Naive B cell (primary cell): ENCODE measurements at regions not wholly inside any gene's neighbourhood (a gene's known extent, or its start where the extent isn't known, plus 50 kb on each side); places are given as distances from the start of the nearest gene placed in this dataset.

ENCODE experiments used
- ATAC-seq, 2 donors: fragments of 150-1000 bp; cut with Tn5 transposase; 2 replicates each; pipeline ENCODE4 v1.10.0; 2021; ENCODE audit warnings: low read depth in 2 of 2, mild to moderate bottlenecking in 2 of 2, moderate library complexity in 2 of 2
- DNase-seq: peaks from one replicate; pipeline ENCODE4 v3.0.0; 2022
- H3K27ac Mint-ChIP-seq, 6 donors: one replicate each; pipeline ENCODE4 v1.8.0; 2020 to 2022; ENCODE audit warnings: mild to moderate bottlenecking in 6 of 6, mixed read lengths in 6 of 6, moderate library complexity in 5 of 6, inconsistent platforms in 2 of 6
- H3K27me3 Mint-ChIP-seq, 3 donors: one replicate each; pipeline ENCODE4 v1.8.0; 2021 to 2022; ENCODE audit warnings: mixed read lengths in 3 of 3, mild to moderate bottlenecking in 1 of 3
- H3K36me3 Mint-ChIP-seq, 2 donors: one replicate each; pipeline ENCODE4 v1.8.0; 2020 to 2022; ENCODE audit warnings: mixed read lengths in 2 of 2, inconsistent platforms in 1 of 2, mild to moderate bottlenecking in 1 of 2
- H3K4me1 Mint-ChIP-seq, 3 donors: one replicate each; pipeline ENCODE4 v1.8.0; 2020 to 2022; ENCODE audit warnings: mixed read lengths in 3 of 3, inconsistent platforms in 1 of 3, mild to moderate bottlenecking in 1 of 3, moderate library complexity in 1 of 3
- H3K4me3 Mint-ChIP-seq, 8 donors: one replicate each; pipeline ENCODE4 v1.8.0; 2020 to 2022; ENCODE audit warnings: mild to moderate bottlenecking in 8 of 8, mixed read lengths in 8 of 8, moderate library complexity in 8 of 8, inconsistent platforms in 2 of 8
- H3K9me3 Mint-ChIP-seq, 7 donors: one replicate each; pipeline ENCODE4 v1.8.0; 2020 to 2022; ENCODE audit warnings: mixed read lengths in 7 of 7, mild to moderate bottlenecking in 5 of 7, inconsistent platforms in 2 of 7, moderate library complexity in 1 of 7

- H3K4me3 Mint-ChIP-seq, result no peak overlapping the region
Observed at GRCh38 chr19:20858218-20858617, 64.8 kb upstream of the ZNF85 start.

GRCh38 chr19:20858861-20859260 is 64.2 kb upstream of the ZNF85 start:
- no peak for DNase-seq
- H3K27ac Mint-ChIP-seq, result peak overlapping the region in 1 of 6 donors; percentile 33
- H3K4me3 Mint-ChIP-seq, result no peak overlapping the region
- no peak for ATAC-seq
- H3K4me1 Mint-ChIP-seq, result no peaks in the 10 kb centered on the region
- peaks cover 10 to 69% (median 59%) of the 10 kb centered on the region in 7 donors for H3K9me3 Mint-ChIP-seq
- no peaks in the 10 kb centered on the region for H3K27me3 Mint-ChIP-seq
- H3K36me3 Mint-ChIP-seq, result peaks cover 0 to 20% of the 10 kb centered on the region in 2 donors

More at GRCh38 chr19:20858218-20858617, 64.8 kb upstream of the ZNF85 start:
- no peaks in the 10 kb centered on the region for H3K27me3 Mint-ChIP-seq
- DNase-seq, result no peak
- H3K9me3 Mint-ChIP-seq, result peaks cover 12 to 76% (median 63%) of the 10 kb centered on the region in 7 donors
- H3K4me1 Mint-ChIP-seq, result no peaks in the 10 kb centered on the region
- no peak for ATAC-seq
- peak overlapping the region in 1 of 6 donors; percentile 49 for H3K27ac Mint-ChIP-seq
- H3K36me3 Mint-ChIP-seq, result peaks cover 2 to 20% of the 10 kb centered on the region in 2 donors

- DNase-seq, result no peak
- Mint-ChIP-seq H3K4me3 (no peak overlapping the region), H3K36me3 (peaks cover 0 to 13% of the 10 kb centered on the region in 2 donors), H3K4me1 (no peaks in the 10 kb centered on the region), H3K27me3 (no peaks in the 10 kb centered on the region), H3K27ac (no peak overlapping the region), H3K9me3 (peaks cover 9 to 55% (median 49%) of the 10 kb centered on the region in 7 donors)
- ATAC-seq, result no peak
Observed at GRCh38 chr19:20860339-20860738, 62.7 kb upstream of the ZNF85 start.

DNA sequence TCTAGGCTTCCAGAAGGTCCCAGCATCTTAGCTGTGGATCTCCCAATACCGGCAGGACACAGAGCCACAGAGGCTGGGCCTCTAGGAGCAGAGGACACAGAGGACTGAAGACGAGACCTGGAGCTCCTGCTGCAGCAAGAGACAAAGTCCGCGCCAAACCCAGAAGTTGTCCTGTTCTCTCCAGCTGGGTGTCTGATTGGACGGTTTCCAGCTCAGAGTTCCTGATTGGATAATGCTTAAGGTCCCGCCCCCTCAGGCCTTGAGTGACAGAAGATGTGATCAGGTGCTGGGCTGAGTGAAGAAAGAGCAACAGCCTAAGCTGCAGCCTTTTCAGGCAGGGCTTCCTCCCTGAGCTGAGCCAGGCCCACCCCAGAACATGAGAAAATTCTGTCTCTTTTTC is 59.9 kb upstream of the ZNF85 start:
- no peak overlapping the region for H3K27ac Mint-ChIP-seq
- no peaks in the 10 kb centered on the region for H3K27me3 Mint-ChIP-seq
- H3K36me3 Mint-ChIP-seq, result peaks cover 0 to 24% of the 10 kb centered on the region in 2 donors
- no peak overlapping the region for H3K4me3 Mint-ChIP-seq
- peaks cover 25 to 49% (median 40%) of the 10 kb centered on the region in 7 donors for H3K9me3 Mint-ChIP-seq
- DNase-seq, result no peak
- H3K4me1 Mint-ChIP-seq, result no peaks in the 10 kb centered on the region
- ATAC-seq, result no peak
